ENCODE measurements at regions not wholly inside any gene's neighbourhood (a gene's known extent, or its start where the extent isn't known, plus 50 kb on each side); places are given as distances from the start of the nearest gene placed in this dataset.

- no peak for TF ChIP-seq CTCF (IDR thresholded peaks at IDR 0.05; ENCODE audit: control insufficient read depth, insufficient read depth, low read depth, low read length, missing control alignments)
- no peak for DNase-seq (ENCODE audit: low read depth)
- H3K4me3 ChIP-seq (ENCODE audit: control insufficient read depth, low read depth, low read length): no peak overlapping the region
Measured at GRCh38 chr4:12207396-12207795, 778.7 kb upstream of the HS3ST1 start.

GRCh38 chr4:12206091-12206490 is 777.4 kb upstream of the HS3ST1 start:
- H3K4me3 ChIP-seq (ENCODE audit: control insufficient read depth, low read depth, low read length): no peak overlapping the region
- no peak for TF ChIP-seq CTCF (IDR thresholded peaks at IDR 0.05; ENCODE audit: control insufficient read depth, insufficient read depth, low read depth, low read length, missing control alignments)
- no peak for DNase-seq (ENCODE audit: low read depth)

GRCh38 chr4:12203945-12204344 is 775.3 kb upstream of the HS3ST1 start:
- no peak overlapping the region for H3K4me3 ChIP-seq (ENCODE audit: control insufficient read depth, low read depth, low read length)
- no peak for DNase-seq (ENCODE audit: low read depth)
- no peak for TF ChIP-seq CTCF (IDR thresholded peaks at IDR 0.05; ENCODE audit: control insufficient read depth, insufficient read depth, low read depth, low read length, missing control alignments)

GRCh38 chr4:12200226-12200625 is 771.5 kb upstream of the HS3ST1 start:
- H3K4me3 ChIP-seq (ENCODE audit: control insufficient read depth, low read depth, low read length): no peak overlapping the region
- no peak for DNase-seq (ENCODE audit: low read depth)
- TF ChIP-seq CTCF (IDR thresholded peaks at IDR 0.05; ENCODE audit: control insufficient read depth, insufficient read depth, low read depth, low read length, missing control alignments): no peak

GRCh38 chr4:12186526-12186925 is 757.8 kb upstream of the HS3ST1 start:
- DNase-seq (ENCODE audit: low read depth): no peak
- no peak for TF ChIP-seq CTCF (IDR thresholded peaks at IDR 0.05; ENCODE audit: control insufficient read depth, insufficient read depth, low read depth, low read length, missing control alignments)
- H3K4me3 ChIP-seq (ENCODE audit: control insufficient read depth, low read depth, low read length): no peak overlapping the region

GRCh38 chr4:12178614-12179610 is 750.2 kb upstream of the HS3ST1 start:
- no peak for DNase-seq (ENCODE audit: low read depth)

More at GRCh38 chr4:12178614-12179610, 750.2 kb upstream of the HS3ST1 start:
- H3K4me3 ChIP-seq (ENCODE audit: control insufficient read depth, low read depth, low read length): no peak overlapping the region
- no peak for TF ChIP-seq CTCF (IDR thresholded peaks at IDR 0.05; ENCODE audit: control insufficient read depth, insufficient read depth, low read depth, low read length, missing control alignments)
